GM18517 (cell line): ENCODE measurements at regions not wholly inside any gene's neighbourhood (a gene's known extent, or its start where the extent isn't known, plus 50 kb on each side); places are given as distances from the start of the nearest gene placed in this dataset.

Source experiments
- ATAC-seq: cut with Tn5 transposase; IDR thresholded peaks from one replicate; pipeline ENCODE4 v1.9.1; 2021; ENCODE audit warnings: mild to moderate bottlenecking, moderate library complexity; ENCODE audit not compliant: unreplicated experiment

GRCh38 chr7:113825832-113826231 is 93.0 kb downstream of the PPP1R3A start:
- no peak for ATAC-seq

GRCh38 chr7:113824117-113824823 is 94.5 kb downstream of the PPP1R3A start:
- ATAC-seq, result no peak

- ATAC-seq, result no peak
These were observed 99.3 kb downstream of the PPP1R3A start for GRCh38 chr7:113819474-113819873.

- ATAC-seq, result no peak
These were observed 102.2 kb downstream of the PPP1R3A start for GRCh38 chr7:113816639-113817038.

- ATAC-seq, result no peak
These were observed 105.3 kb downstream of the PPP1R3A start for GRCh38 chr7:113813471-113813870.

GRCh38 chr7:113812591-113813255 is 106.1 kb downstream of the PPP1R3A start:
- ATAC-seq, result no peak

- ATAC-seq, result no peak
These were observed 108.6 kb downstream of the PPP1R3A start for GRCh38 chr7:113810080-113810744.

GRCh38 chr7:113809581-113809980 is 109.2 kb downstream of the PPP1R3A start:
- no peak for ATAC-seq

GRCh38 chr7:113806633-113807327 is 112.0 kb downstream of the PPP1R3A start:
- no peak for ATAC-seq

- no peak for ATAC-seq
These were observed 112.8 kb downstream of the PPP1R3A start for GRCh38 chr7:113805976-113806375.

- no peak for ATAC-seq
These were observed 114.2 kb downstream of the PPP1R3A start for GRCh38 chr7:113804475-113805095.

- ATAC-seq, result no peak
These were observed 117.1 kb downstream of the PPP1R3A start for GRCh38 chr7:113801751-113802150.

GRCh38 chr7:113800826-113801225 is 118.0 kb downstream of the PPP1R3A start:
- ATAC-seq, result no peak

GRCh38 chr7:113799896-113800295 is 118.9 kb downstream of the PPP1R3A start:
- peak; percentile 99 for ATAC-seq

- ATAC-seq, result no peak
These were observed 121.3 kb downstream of the PPP1R3A start for GRCh38 chr7:113797420-113798010.

- no peak for ATAC-seq
These were observed 122.3 kb downstream of the PPP1R3A start for GRCh38 chr7:113796557-113796956.

GRCh38 chr7:113794573-113794972 is 124.2 kb downstream of the PPP1R3A start:
- no peak for ATAC-seq

- no peak for ATAC-seq
These were observed 125.6 kb downstream of the PPP1R3A start for GRCh38 chr7:113793171-113793570.

GRCh38 chr7:113790025-113790424 is 128.8 kb downstream of the PPP1R3A start:
- no peak for ATAC-seq

GRCh38 chr7:113787106-113787505 is 131.7 kb downstream of the PPP1R3A start:
- ATAC-seq, result no peak

- ATAC-seq, result no peak
These were observed 133.9 kb downstream of the PPP1R3A start for GRCh38 chr7:113784956-113785355.
